ENCODE measurements at regions not wholly inside any gene's neighbourhood (a gene's known extent, or its start where the extent isn't known, plus 50 kb on each side); places are given as distances from the start of the nearest gene placed in this dataset.

- TF ChIP-seq, protein P1, sequence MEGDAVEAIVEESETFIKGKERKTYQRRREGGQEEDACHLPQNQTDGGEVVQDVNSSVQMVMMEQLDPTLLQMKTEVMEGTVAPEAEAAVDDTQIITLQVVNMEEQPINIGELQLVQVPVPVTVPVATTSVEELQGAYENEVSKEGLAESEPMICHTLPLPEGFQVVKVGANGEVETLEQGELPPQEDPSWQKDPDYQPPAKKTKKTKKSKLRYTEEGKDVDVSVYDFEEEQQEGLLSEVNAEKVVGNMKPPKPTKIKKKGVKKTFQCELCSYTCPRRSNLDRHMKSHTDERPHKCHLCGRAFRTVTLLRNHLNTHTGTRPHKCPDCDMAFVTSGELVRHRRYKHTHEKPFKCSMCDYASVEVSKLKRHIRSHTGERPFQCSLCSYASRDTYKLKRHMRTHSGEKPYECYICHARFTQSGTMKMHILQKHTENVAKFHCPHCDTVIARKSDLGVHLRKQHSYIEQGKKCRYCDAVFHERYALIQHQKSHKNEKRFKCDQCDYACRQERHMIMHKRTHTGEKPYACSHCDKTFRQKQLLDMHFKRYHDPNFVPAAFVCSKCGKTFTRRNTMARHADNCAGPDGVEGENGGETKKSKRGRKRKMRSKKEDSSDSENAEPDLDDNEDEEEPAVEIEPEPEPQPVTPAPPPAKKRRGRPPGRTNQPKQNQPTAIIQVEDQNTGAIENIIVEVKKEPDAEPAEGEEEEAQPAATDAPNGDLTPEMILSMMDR (conservative IDR thresholded peaks at IDR 0.05), result no peak
- TF ChIP-seq ZFX (IDR thresholded peaks at IDR 0.05), result no peak
Observed at GRCh38 chr14:101066826-101067510, 163.4 kb upstream of the RTL1 start.
